Activated CD4-positive, alpha-beta T cell treated with anti-CD3 and anti-CD28 coated beads, Interleukin-2, amount 10 ng/mL, durations not matched to agents 24 days and 14 days (primary cell): ENCODE measurements at regions not wholly inside any gene's neighbourhood (a gene's known extent, or its start where the extent isn't known, plus 50 kb on each side); places are given as distances from the start of the nearest gene placed in this dataset.
"Not testable (repeated sequence)": the region's sequence is repeated elsewhere in the genome, so short reads cannot be mapped to it uniquely, and the experiment has no call there.

Source experiments
- DNase-seq: peaks from one replicate; pipeline ENCODE4 v3.0.0; 2022
- H3K27ac Mint-ChIP-seq: one replicate; pipeline ENCODE4 v1.8.0; 2022; ENCODE audit warnings: mild to moderate bottlenecking, mixed read lengths
- H3K27me3 Mint-ChIP-seq: one replicate; pipeline ENCODE4 v1.8.0; 2022; ENCODE audit warnings: mixed read lengths
- H3K36me3 Mint-ChIP-seq: one replicate; pipeline ENCODE4 v1.8.0; 2022; ENCODE audit warnings: low read depth, mild to moderate bottlenecking, mixed read lengths
- H3K4me1 Mint-ChIP-seq: one replicate; pipeline ENCODE4 v1.8.0; 2021; ENCODE audit warnings: mixed read lengths
- H3K4me3 Mint-ChIP-seq: one replicate; pipeline ENCODE4 v1.8.0; 2022; ENCODE audit warnings: mild to moderate bottlenecking, moderate library complexity, mixed read lengths
- H3K9me3 Mint-ChIP-seq: one replicate; pipeline ENCODE4 v1.8.0; 2021; ENCODE audit warnings: mixed read lengths
- intact Hi-C: fragments of 100-400 bp; cut with micrococcal nuclease; formaldehyde crosslinking; loops from one replicate; pipeline ENCODE4 v1.15.1; 2023

- H3K27ac Mint-ChIP-seq = no peak overlapping the region
- intact Hi-C loops = no loop called here
- H3K27me3 Mint-ChIP-seq = no peaks in the 10 kb centered on the region
- no peak overlapping the region for H3K4me3 Mint-ChIP-seq
- no peaks in the 10 kb centered on the region for H3K4me1 Mint-ChIP-seq
- H3K36me3 Mint-ChIP-seq = no peaks in the 10 kb centered on the region
- DNase-seq = no peak
- peaks cover 3% of the 10 kb centered on the region for H3K9me3 Mint-ChIP-seq
Observed at GRCh38 chr13:19057588-19058340, 123.9 kb downstream of the TUBA3C start.

DNA sequence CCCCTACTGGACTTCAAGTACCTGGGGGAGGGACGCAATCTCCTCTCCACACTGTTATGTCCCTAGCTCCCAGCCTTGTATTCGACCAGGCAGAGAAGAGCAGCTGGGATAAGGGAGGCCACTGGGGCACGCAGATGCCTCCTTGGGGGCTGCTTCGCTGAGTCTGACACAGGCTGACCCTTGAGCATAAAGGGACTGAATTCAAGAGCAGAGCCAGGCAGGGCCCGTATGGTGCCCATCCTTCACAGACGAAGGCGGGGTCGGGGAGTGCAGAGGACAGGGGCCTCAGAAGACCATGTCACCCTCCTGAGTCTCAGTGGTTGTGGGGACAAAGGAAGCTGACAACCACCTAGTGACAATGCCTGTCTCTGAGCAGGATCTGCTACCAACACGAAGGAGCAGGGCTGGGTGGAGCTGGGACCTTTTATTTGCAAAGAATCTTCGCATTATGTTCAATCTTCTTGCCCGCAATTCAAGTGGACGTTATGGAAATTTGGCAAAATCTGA lies 124.6 kb downstream of the TUBA3C start:
- no peaks in the 10 kb centered on the region for H3K27me3 Mint-ChIP-seq
- intact Hi-C loops = no loop called here
- no peak overlapping the region for H3K27ac Mint-ChIP-seq
- DNase-seq = no peak
- H3K36me3 Mint-ChIP-seq = no peaks in the 10 kb centered on the region
- H3K4me1 Mint-ChIP-seq = no peaks in the 10 kb centered on the region
- no peak overlapping the region for H3K4me3 Mint-ChIP-seq
- H3K9me3 Mint-ChIP-seq = peaks cover 5% of the 10 kb centered on the region

DNA sequence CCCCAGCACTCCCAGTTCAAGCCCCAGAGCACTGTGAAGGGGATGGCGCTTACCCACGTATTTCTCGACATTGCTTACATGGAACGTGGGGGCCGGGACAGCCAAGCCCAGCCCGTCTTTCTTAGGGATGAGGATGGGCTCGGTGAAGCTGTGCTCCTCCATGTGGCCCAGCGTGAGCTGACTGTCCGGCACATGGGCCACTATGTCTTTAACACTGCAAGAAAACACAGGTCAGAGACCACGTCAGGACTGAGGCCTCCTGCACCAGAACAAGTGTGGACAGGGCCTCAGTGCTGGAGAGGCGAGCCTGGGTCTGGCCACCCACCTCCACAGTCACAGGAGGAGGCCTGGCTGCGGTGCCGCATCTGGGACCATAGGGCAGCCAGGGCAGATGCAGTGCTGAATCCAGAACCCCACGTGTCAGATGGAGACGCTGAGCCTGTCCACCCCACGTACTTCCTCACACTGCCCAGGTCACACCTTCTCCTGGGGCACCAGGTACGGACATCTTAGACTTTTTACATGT lies 125.2 kb downstream of the TUBA3C start:
- no peak overlapping the region for H3K27ac Mint-ChIP-seq
- H3K4me1 Mint-ChIP-seq = no peaks in the 10 kb centered on the region
- no peak overlapping the region for H3K4me3 Mint-ChIP-seq
- no peaks in the 10 kb centered on the region for H3K36me3 Mint-ChIP-seq
- no peak for DNase-seq
- H3K9me3 Mint-ChIP-seq = peaks cover 9% of the 10 kb centered on the region
- intact Hi-C loops = no loop called here
- H3K27me3 Mint-ChIP-seq = no peaks in the 10 kb centered on the region

- no peaks in the 10 kb centered on the region for H3K27me3 Mint-ChIP-seq
Observed at GRCh38 chr13:19055611-19056010, 126.0 kb downstream of the TUBA3C start.

GRCh38 chr13:19053561-19053960 lies 128.1 kb downstream of the TUBA3C start:
- DNase-seq = no peak
- Mint-ChIP-seq H3K4me3 (no peak overlapping the region), H3K27ac (no peak overlapping the region), H3K4me1 (no peaks in the 10 kb centered on the region), H3K27me3 (no peaks in the 10 kb centered on the region), H3K9me3 (peaks cover 9% of the 10 kb centered on the region), H3K36me3 (no peaks in the 10 kb centered on the region)
- intact Hi-C loops = no loop called here

More at GRCh38 chr13:19055611-19056010, 126.0 kb downstream of the TUBA3C start:
- Mint-ChIP-seq H3K4me3 (no peak overlapping the region), H3K4me1 (no peaks in the 10 kb centered on the region), H3K36me3 (no peaks in the 10 kb centered on the region), H3K9me3 (peaks cover 9% of the 10 kb centered on the region), H3K27ac (no peak overlapping the region)
- DNase-seq = no peak
- intact Hi-C loops = no loop called here

DNA sequence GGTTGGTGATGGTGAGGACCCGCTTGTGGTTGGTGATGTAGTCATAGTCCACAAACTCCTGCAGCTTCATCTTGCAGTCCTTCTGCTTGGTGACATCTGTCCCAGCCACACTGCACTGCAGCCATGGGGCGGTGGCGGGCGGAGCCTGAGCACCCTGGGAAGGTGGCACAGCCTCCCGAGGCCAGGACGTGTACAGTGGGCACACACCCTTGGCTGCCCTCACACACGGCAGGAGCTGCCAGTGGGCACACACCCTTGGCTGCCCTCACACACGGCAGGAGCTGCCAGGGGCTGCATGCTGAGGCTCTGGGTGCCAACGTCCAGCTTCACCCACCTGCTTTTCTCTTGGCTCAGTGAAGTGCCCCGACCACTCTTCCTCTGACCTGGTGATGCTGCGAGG lies 128.7 kb downstream of the TUBA3C start:
- DNase-seq = no peak
- H3K4me1 Mint-ChIP-seq = no peaks in the 10 kb centered on the region
- H3K27me3 Mint-ChIP-seq = no peaks in the 10 kb centered on the region
- intact Hi-C loops = no loop called here
- peaks cover 9% of the 10 kb centered on the region for H3K9me3 Mint-ChIP-seq
- H3K27ac Mint-ChIP-seq = no peak overlapping the region
- H3K4me3 Mint-ChIP-seq = no peak overlapping the region
- H3K36me3 Mint-ChIP-seq = no peaks in the 10 kb centered on the region

GRCh38 chr13:19052180-19052579 lies 129.4 kb downstream of the TUBA3C start:
- H3K4me3 Mint-ChIP-seq = no peak overlapping the region
- no peaks in the 10 kb centered on the region for H3K27me3 Mint-ChIP-seq
- H3K36me3 Mint-ChIP-seq = no peaks in the 10 kb centered on the region
- peaks cover 9% of the 10 kb centered on the region for H3K9me3 Mint-ChIP-seq
- H3K27ac Mint-ChIP-seq = no peak overlapping the region
- intact Hi-C loops = no loop called here
- DNase-seq = no peak
- H3K4me1 Mint-ChIP-seq = no peaks in the 10 kb centered on the region

GRCh38 chr13:19050901-19051300 lies 130.7 kb downstream of the TUBA3C start:
- Mint-ChIP-seq H3K27ac (no peak overlapping the region), H3K9me3 (peaks cover 9% of the 10 kb centered on the region), H3K27me3 (no peaks in the 10 kb centered on the region), H3K36me3 (no peaks in the 10 kb centered on the region), H3K4me3 (no peak overlapping the region), H3K4me1 (no peaks in the 10 kb centered on the region)
- intact Hi-C loops = no loop called here
- no peak for DNase-seq

- DNase-seq, H3K9me3 Mint-ChIP-seq, H3K4me1 Mint-ChIP-seq, H3K4me3 Mint-ChIP-seq, H3K27me3 Mint-ChIP-seq, intact Hi-C loops, H3K27ac Mint-ChIP-seq, H3K36me3 Mint-ChIP-seq: not testable (repeated sequence)
Observed at GRCh38 chr13:19049624-19050023, 132.0 kb downstream of the TUBA3C start.

GRCh38 chr13:19048381-19048780 lies 133.2 kb downstream of the TUBA3C start:
- H3K4me1 Mint-ChIP-seq = no peaks in the 10 kb centered on the region
- no peak overlapping the region for H3K27ac Mint-ChIP-seq
- intact Hi-C loops = no loop called here
- H3K9me3 Mint-ChIP-seq = peaks cover 9% of the 10 kb centered on the region
- H3K27me3 Mint-ChIP-seq = no peaks in the 10 kb centered on the region
- DNase-seq = no peak
- H3K4me3 Mint-ChIP-seq = no peak overlapping the region
- no peaks in the 10 kb centered on the region for H3K36me3 Mint-ChIP-seq

DNA sequence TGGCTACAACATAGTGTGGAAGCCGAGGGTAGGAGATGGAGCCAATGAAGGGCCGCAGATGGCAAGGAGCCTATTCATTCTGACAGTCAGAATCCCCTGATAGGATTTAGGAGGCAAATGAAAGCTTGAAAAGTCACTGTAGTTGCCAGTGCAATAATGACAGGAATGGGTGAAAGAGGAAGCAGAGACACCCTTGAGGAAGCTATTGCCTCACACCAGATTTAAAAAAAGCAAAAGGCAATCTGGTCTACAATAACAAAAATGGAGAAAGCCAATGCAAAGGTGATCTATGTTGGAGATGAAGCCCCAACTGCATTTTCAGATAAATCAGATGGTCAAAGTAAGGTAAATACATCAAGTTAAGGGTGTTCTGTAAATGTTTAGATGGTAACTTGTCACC lies 158.5 kb downstream of the TUBA3C start:
- H3K27me3 Mint-ChIP-seq = no peaks in the 10 kb centered on the region
- intact Hi-C loops = no loop called here
- H3K36me3 Mint-ChIP-seq = no peaks in the 10 kb centered on the region
- H3K9me3 Mint-ChIP-seq = peaks cover 4% of the 10 kb centered on the region
- DNase-seq = no peak
- no peak overlapping the region for H3K27ac Mint-ChIP-seq
- no peaks in the 10 kb centered on the region for H3K4me1 Mint-ChIP-seq
- no peak overlapping the region for H3K4me3 Mint-ChIP-seq

DNA sequence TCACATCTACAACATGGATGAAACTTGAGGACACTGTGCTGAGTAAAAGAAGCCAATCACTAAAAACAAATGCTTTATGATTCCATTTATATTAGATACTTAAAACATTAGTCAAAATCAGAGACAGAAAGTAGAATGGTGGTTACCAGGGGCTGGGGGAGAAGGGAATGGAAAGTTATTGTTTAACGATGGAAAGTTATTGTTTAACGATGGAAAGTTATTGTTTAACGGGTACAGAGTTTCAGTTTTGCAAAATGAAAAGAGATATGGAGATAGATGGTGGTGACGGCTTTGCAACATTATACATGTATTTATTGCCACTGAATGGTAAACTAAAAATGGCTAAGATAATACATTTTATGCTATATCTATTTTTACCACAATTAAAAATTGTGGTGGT lies 160.6 kb downstream of the TUBA3C start:
- Mint-ChIP-seq H3K4me3 (no peak overlapping the region), H3K9me3 (peaks cover 4% of the 10 kb centered on the region), H3K27me3 (no peaks in the 10 kb centered on the region), H3K4me1 (no peaks in the 10 kb centered on the region), H3K27ac (no peak overlapping the region), H3K36me3 (no peaks in the 10 kb centered on the region)
- intact Hi-C loops = no loop called here
- no peak for DNase-seq

GRCh38 chr13:18998389-18998788 lies 183.2 kb downstream of the TUBA3C start:
- H3K4me1 Mint-ChIP-seq = no peaks in the 10 kb centered on the region
- H3K27ac Mint-ChIP-seq = no peak overlapping the region
- DNase-seq = no peak
- no peaks in the 10 kb centered on the region for H3K27me3 Mint-ChIP-seq
- H3K36me3 Mint-ChIP-seq = no peaks in the 10 kb centered on the region
- H3K4me3 Mint-ChIP-seq = no peak overlapping the region
- peaks cover 12% of the 10 kb centered on the region for H3K9me3 Mint-ChIP-seq
- intact Hi-C loops = no loop called here

DNA sequence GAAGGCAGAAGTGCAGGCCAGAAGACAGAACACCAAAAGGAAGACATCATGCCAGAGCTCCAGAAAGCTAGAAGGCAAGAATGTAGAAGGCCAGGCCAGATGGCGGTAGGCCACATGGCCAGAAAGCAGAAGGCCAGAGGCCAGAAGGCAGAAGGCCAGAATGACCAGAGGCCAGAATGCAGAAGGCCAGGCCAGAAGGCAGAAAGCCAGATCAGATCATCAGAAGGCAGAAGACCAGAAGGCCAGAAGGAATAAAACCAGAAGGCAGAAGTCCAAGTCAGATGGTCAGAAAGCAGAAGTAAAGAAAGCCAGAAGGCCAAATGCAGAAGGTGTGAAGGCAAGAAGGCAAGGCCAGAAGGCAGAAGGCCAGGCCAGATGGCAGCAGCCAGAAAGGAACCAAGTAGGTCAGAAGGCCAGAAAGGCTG lies 185.0 kb downstream of the TUBA3C start:
- Mint-ChIP-seq H3K36me3 (no peaks in the 10 kb centered on the region), H3K9me3 (peaks cover 11% of the 10 kb centered on the region), H3K27me3 (no peaks in the 10 kb centered on the region), H3K4me1 (no peaks in the 10 kb centered on the region), H3K27ac (no peak overlapping the region), H3K4me3 (no peak overlapping the region)
- intact Hi-C loops = no loop called here
- DNase-seq = no peak

DNA sequence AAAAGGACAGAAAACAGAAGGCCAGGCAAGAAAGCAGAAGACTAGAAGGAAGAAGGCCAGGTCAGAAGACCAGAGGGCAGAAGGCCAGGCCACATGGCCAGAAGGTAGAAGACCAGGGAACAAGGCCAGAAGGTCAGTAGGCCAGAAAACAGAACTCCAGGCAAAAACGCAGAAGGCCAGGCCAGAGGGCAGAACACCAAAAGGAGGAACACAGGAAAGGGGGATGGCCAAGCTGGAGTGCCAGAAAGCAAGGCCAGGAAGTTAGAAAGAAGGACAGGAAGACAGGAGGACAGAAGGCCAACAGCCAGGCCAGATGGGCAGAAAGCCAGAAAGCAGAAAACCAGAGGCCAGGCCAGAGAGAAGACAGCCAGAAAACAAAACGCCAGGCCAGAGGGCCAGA lies 185.4 kb downstream of the TUBA3C start:
- Mint-ChIP-seq H3K36me3 (no peaks in the 10 kb centered on the region), H3K9me3 (peaks cover 11% of the 10 kb centered on the region), H3K4me3 (no peak overlapping the region), H3K4me1 (no peaks in the 10 kb centered on the region), H3K27me3 (no peaks in the 10 kb centered on the region), H3K27ac (no peak overlapping the region)
- intact Hi-C loops = no loop called here
- DNase-seq = no peak
